Left cardiac atrium (tissue), 4 donors: ENCODE measurements at regions not wholly inside any gene's neighbourhood (a gene's known extent, or its start where the extent isn't known, plus 50 kb on each side); places are given as distances from the start of the nearest gene placed in this dataset.
A peak's percentile ranks its signal among the peaks of the same experiment; 100 is the strongest.
"Not testable (repeated sequence)": the region's sequence is repeated elsewhere in the genome, so short reads cannot be mapped to it uniquely, and the experiment has no call there.

Experiments used
- ATAC-seq, 2 donors: fragments of 200-7000 bp; cut with Tn5 transposase; one replicate each; pipeline ENCODE4 v1.9.1; 2020; ENCODE audit warnings: mild to moderate bottlenecking in 2 of 2, moderate library complexity in 2 of 2
- DNase-seq: peaks from one replicate; pipeline ENCODE4 v3.0.0-alpha.2; 2020
- intact Hi-C, 2 donors: fragments of 100-400 bp; cut with DNase I; formaldehyde crosslinking; loops; one replicate each; pipeline versions ENCODE4 v1.14.1 to v1.15.1; 2022 to 2023
- donor health status: DM: no; HTN: yes; CAD: no.
- donor health status: DM: no; HTN: yes; CAD: no; lungs with severe emphysema.
- donor health status: DM: yes; HTN: yes; CAD: no.
- donor health status: Dilated cardiomyopathy.

DNA sequence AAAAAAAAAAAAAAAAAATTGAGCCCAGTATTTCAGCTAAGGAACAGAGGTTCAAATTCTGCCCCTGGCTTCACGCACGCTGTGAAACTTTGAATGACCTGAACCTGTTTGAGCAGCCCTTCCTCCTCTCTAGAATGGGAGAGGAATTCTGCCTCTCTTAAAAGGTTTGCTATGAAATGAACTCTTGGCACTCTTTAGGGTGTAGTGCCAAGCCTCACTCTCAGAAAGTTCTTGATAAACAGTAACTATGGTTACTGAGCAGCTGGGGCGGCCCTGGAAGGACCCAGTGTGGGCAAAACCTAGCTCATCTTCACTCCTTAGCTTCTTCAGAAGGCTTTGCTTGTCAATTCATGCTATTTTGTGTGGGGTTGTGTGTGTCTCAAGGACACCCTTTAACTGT, 73.7 kb downstream of the GEMIN8 start:
- intact Hi-C loops = loop anchor here in 1 of 2 donors (10.0 kb wide), 1 partner anchor 59 kb away; no protein-coding TSS in a partner anchor
- DNase-seq (no peak), ATAC-seq (no peak)

DNA sequence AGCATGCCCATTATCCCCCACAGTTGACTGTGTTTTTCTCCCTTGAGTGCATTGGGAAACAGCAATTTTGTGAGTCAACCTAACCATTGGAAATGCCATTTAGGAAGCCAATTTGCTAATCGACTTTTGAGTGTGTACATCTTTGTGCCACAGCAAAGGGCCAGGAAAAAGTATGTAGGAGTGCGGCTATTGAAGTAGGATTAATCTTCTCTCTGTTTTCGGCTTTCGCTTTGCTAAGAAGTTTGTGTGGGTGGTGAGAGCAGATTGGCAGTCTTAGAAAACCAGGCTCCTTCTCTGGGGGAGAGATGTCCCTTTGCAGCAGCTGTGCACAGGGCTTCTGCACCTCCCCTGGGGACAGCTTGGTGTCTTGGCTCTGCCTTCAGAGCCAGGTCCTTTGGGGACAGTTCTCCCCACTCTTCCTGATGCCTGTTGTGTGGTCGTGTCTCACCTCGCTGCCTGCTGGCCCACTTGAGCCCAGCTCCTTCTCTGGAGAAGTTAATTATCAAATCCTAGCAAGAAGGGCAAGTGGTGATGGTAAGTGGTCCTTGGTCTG, 74.5 kb downstream of the GEMIN8 start:
- DNase-seq = no peak
- no peak for ATAC-seq
- intact Hi-C loops = loop anchor here in 1 of 2 donors (10.0 kb wide), 1 partner anchor 60 kb away; no protein-coding TSS in a partner anchor

DNA sequence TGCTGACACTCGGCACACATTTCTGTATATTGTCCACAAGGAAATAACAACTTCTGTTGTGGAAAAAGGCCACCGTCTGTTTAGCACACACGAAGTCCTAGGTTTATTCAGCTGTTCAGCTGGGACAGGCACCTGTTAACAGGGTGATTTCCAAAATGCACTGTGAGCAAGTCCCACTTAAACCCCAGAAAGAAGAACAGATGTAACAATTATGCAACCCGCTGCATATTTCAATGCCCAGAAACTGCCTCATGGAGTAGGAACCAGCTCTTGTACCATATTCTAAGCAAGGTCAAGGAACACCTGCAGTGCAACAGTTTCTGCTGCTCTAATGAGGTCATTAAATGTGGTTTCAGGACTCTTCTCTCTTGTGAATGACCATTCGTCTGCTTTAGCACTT, 77.1 kb downstream of the GEMIN8 start:
- DNase-seq = no peak
- no peak for ATAC-seq
- intact Hi-C loops = loop anchor here in 1 of 2 donors (10.0 kb wide), 1 partner anchor 62 kb away; no protein-coding TSS in a partner anchor

DNA sequence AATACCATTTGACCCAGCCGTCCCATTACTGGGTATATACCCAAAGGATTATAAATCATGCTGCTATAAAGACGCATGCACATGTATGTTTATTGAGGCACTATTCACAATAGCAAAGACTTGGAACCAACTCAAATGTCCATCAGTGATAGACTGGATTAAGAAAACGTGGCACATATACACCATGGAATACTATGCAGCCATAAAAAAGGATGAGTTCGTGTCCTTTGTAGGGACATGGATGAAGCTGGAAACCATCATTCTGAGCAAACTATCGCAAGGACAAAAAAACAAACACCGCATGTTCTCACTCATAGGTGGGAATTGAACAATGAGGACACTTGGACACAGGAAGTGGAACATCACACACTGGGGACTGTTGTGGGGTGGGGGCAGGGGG, 83.5 kb downstream of the GEMIN8 start:
- intact Hi-C loops, DNase-seq, ATAC-seq: not testable (repeated sequence)

DNA sequence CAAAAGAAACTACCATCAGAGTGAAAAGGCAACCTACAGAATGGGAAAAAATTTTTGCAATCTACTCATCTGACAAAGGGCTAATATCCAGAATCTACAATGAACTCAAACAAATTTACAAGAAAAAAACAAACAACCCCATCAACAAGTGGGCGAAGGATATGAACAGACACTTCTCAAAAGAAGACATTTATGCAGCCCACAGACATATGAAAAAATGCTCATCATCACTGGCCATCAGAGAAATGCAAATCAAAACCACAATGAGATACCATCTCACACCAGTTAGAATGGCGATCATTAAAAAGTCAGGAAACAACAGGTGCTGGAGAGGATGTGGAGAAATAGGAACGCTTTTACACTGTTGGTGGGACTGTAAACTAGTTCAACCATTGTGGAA, 83.9 kb downstream of the GEMIN8 start:
- ATAC-seq, DNase-seq, intact Hi-C loops: not testable (repeated sequence)

DNA sequence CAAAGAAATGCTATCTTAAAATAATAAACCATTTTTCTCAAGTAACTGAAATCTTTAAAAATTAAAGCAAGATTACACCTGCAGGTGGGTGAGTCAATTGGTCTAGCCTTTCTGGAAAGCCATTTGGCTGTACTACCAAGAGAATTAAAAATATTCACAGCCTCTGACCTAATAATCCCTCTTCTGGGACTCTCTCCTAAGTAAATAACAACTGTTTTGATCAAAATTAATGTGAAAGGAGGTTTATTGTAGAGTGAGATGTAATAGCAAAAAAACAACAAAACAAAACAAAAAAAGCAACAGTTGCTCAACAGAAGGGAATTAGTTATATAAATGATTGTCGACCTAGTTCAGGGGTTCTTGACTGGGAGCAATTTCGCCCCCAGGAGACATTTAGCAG, 89.0 kb downstream of the GEMIN8 start:
- ATAC-seq (no peak), DNase-seq (no peak)
- intact Hi-C loops = no loop called here

DNA sequence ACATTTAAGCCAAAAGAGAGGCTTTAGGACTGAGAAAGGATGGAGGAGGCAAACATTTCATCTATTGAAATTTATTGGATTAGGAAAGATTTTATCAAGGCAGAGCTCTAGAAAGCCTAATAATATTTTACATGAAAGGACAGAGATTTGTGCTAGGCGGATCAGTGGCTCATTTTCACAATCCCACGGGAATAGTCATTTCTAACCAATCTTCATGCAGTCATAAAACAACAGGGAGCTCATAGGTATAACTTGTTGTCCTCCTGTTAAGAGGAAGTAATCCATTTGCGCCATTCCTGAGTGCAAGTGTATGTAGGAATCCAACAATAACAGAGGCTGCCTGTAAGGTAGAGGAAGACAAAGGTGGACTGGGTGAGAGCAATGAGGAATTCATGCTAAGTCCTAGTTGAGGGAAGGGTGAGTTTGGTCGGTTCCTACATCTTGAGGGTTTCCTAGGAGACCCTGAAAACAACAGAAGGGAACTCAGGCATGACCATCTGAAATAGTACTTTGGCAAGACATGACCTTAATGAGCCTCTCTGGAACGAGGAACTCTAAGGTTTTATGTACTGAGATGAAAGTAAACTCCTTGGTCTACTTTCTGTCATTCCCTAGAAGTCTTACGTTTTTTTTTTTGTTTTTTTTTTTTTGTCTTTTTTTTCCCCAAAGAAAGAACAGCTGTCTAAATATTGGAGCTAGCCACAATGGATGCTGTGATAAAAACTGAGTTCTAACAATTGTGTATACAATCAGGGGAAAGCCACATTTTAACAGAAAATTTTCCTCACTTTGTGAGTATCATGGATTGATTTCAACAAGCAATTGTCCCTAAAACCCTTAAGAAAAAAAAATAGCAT, 89.7 kb downstream of the GEMIN8 start:
- ATAC-seq = no peak
- intact Hi-C loops = no loop called here
- no peak for DNase-seq

DNA sequence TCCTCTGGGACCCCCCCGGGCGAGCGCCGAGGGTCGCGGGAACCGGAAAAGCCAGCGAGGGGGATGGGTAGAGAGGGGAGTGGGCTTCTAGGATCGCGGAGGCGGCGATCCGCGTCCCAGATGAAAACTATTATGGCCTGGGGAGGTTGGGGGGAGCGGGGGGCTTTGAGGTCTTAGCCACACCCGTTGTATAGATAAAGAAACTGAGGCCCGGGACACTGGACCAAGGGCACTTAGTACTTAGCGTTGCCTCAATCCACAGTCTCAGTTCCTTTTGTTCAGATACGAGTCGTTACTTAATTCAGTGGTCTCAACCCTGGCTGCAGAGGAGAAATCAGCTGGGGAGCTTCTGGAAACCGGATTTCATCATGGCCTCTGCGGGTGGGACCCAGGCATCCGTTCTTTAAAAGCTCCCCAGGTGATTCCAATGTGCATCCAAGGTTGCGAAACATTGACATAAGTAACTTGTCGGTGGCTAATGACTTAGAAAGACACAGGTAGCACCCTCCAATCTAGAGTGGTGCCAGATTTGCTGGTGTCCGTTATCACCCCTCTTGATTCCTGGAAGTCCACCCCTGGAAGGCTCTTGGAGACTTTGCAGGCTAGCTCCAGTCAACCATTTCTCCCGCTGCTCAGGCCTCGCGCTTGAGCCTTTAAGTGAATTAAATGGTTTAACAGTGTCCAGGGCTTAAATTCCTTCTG, 90.7 kb downstream of the GEMIN8 start:
- no peak for DNase-seq
- ATAC-seq = no peak
- intact Hi-C loops = no loop called here

DNA sequence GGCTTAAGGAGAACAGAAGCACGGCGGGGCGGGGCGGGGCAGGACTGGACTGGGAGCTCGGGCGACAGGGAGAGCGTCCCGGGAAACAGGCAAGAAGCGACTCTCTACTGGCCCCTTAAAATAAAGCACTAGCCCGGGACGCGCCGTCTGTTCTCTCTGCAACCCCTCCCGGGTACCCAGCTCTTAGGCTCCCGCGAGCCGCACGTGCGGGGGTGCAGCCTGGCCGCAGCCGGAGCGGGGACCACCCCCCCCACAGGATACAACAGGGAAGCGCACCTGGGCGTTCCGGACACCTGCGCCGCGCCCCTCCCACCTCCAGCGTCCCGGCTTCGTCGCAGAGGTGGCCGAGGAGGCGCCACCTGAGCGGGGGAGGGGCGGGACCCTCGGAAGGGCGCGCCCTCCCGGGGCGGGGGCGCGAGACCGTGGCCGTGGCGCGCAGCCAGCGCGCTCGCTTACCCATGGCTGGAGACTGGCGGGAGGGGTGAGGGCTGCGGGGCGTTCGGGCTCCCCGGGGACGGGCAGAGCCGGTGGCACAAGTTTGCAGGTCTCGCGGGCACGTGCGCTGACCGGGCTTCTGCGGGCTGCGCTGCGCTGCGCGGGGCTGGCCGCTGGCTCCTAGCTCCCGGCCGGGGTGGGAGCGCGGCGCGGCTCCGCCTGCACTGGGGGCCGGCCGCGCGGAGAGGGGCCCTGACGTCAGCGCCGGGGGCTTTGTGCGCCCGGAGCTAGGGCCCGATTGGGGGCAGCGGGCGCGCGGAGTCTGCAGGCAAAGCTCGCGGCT, 91.5 kb downstream of the GEMIN8 start:
- ATAC-seq = peak; percentile 80 to 85
- peak; percentile 32 for DNase-seq
- intact Hi-C loops = no loop called here

DNA sequence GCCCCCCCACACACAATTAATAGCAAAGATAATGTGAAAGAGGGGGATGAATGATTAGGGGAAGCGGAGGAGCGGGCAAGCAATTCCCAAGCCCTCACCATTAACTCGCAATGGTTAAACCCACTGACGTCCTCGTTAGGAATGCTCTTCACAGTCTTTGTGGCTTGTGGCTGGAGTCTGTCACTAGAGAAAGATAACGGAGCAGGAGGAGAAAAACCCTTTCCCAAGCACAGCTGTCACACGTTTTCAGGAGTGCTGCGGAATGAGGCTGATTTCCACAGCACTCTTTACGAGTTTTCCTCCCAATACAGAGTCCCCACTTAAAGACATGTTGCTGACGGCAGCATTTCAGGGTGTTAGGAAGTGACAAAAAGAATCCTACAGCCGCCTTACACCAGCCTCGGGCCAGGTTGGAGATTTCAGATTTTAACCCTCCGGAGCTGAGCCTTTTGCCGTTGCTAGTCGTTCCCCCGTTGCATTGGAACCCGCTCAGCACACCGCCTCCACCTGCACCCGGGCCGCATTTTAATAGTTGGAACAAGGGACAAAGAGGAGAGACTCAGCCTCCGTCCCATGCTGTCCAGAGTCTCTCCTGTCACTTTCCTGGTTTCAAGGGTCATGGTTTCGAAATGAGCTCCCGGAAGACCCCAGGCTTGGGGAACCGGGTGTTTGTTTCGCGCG, 92.2 kb downstream of the GEMIN8 start:
- intact Hi-C loops = no loop called here
- DNase-seq = no peak
- peak; percentile 20 to 45 for ATAC-seq

DNA sequence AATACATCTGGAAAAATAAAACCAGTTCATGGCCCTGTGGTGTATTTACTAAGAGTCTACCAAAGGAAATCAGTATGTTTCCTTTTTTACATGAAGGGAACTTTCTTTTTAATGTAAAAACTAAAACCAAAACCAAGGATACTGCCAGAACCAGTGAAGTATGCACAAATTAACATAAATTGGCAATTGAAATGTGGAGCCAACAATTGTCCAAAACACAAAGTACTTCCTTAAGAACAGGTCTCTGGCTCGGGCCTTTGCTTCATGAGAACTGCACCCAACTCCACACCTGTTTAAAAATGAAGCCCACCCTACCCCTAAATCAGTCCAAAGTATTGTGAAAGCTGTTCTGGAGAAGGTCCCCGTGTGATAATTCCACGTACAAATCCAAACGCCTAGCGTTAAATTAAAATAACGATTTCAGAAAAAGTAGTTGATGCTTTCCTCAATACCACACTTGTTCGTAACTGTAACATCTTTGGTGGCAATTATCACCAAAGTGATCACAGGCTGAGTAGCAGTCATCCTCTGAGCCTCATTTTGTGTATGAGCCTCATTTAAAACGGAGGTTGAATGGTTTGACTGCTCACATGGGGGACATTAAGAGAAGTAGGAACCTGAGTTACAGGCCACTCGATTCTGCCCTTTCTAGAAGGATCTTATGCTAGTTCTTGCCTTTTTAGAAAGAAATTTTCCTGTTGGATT, 93.0 kb downstream of the GEMIN8 start:
- DNase-seq = no peak
- no peak for ATAC-seq
- intact Hi-C loops = no loop called here

DNA sequence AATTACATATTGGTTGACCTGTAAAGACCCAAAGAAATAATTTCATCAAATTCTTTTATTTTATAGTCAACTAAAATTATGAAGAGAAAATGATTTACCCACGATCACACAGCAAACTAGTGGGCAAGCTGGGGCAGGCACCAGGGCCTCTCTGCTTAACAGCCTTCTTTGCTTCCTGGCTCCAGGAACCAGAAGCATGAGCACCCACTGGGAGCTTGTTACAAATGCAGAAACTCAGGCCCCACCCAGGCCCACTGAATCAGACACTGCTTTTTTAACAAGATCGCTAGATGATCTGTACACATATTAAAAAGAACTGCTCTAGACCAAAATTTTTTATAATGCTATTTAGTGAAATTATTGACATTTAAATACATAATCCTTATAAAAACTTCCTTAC, 95.0 kb downstream of the GEMIN8 start:
- DNase-seq = no peak
- intact Hi-C loops = no loop called here
- no peak for ATAC-seq

DNA sequence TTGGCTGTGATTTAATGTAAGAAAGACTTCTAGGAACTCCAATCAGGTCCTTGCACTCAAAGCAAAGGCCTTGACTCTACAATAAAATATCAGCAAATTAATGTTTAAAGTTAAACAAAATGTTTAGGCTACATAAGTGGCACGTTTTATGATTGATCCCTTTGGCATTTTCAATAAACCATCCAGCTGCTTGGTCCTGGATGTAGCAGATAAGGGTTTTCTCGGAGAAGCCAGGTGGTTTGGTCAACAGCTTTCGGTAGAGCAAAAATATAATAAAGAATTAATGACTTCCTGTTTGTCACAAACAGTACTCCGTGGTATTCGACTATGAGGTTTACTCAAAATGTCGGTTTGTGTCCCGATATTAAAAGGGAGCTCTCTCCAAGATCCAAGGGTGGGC, 95.8 kb downstream of the GEMIN8 start:
- DNase-seq (no peak), ATAC-seq (no peak)
- intact Hi-C loops = no loop called here

DNA sequence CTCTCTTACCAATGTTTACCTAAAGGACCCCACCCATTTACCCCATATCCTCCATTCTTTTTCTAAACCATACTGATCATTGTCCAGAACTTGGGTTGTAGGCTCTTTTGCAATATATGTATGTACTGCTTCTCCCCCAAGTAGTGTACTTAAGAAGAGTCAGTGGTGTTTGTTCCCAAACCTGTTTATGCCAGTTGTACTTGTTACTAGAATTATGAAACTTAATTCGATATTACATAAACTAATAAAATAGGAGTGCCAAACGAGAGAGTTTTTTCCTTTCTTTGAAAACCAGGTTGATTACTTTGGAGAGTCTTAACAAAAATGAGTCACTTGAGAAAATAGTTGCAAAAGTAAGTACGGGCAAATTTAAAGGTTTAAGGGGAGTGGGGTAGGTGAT, 96.3 kb downstream of the GEMIN8 start:
- intact Hi-C loops = no loop called here
- DNase-seq = no peak
- ATAC-seq = no peak

DNA sequence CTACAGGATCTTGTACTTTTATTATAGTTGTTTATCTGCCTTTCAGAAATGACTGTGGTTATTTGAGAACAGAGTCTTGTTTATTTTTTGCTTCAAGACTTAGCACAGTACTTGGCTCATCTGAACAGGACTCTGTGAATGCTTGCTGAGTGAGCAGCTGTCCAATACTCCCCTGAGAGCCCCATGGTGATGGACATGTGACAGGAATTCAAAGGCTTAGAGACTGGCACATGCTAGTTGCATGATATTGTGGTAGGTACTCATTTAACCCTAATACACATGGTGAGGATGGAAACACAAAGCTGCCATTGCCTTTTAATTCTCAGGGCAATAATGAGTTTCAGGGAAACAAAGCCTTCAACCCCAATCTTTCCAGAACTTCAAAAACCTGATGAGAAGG, 97.3 kb downstream of the GEMIN8 start:
- intact Hi-C loops = no loop called here
- DNase-seq = no peak
- no peak for ATAC-seq

DNA sequence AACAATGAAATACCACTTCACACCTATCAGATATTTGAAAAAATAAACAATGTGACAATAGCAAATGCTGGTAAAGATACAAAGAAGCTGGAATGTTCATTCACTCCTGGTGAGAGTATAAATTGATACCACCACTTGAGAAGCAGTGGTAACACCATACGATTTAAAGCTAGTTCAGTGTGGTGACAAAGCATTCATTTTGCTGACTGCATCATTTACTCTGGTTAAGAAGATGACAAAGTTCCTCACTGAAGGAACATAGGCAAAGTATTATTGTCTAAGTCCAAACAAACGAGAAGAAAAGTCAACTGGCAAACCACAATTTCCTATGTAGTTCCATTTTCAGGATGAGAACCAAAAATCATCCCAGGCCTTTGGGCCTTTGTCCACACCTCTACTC, 102.5 kb downstream of the GEMIN8 start:
- ATAC-seq = no peak
- intact Hi-C loops = no loop called here

DNA sequence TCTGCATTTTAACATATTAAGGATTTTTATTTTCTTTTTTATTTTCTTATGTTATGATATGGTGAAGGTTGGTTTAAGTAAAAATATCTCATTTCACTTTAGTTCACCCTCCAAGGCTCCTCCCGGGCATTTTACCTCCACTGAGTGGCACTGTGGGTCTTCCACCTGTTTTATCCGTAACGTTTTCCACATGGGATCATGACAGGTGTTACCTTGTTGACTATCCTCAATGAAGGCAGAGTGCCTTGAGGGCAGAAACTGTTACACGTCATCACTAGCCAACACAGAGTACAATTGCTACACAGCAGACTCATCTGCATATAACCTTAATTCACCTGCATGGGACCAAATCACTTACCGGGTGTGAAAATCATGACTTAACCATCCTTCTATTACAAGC, 105.8 kb downstream of the GEMIN8 start:
- intact Hi-C loops = no loop called here
- no peak for ATAC-seq

More for the DNA sequence above, 102.5 kb downstream of the GEMIN8 start:
- no peak for DNase-seq

DNA sequence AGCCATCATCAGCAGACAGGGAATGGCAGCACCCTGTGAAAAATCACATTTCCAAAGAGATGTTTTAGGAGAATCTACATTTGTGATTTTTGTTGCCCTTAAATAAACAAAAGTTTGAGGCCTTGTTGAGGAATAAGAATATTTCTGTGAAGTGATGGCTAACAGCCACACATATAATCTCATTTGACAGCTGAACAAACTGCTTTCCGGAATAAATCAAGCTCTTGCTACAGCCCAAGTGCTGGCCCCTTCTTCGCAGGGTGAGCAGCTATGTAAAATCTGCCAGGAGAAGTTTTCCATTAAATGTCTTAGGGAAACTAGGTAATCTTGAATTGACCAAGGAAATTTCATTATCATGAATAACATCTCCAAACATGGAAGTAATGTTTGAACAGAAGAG, 106.4 kb upstream of the GPM6B start:
- DNase-seq (no peak), ATAC-seq (no peak)
- intact Hi-C loops = no loop called here

More for the DNA sequence above, 105.8 kb downstream of the GEMIN8 start:
- DNase-seq = no peak
